IMR-90 (cell line): ENCODE measurements at regions not wholly inside any gene's neighbourhood (a gene's known extent, or its start where the extent isn't known, plus 50 kb on each side); places are given as distances from the start of the nearest gene placed in this dataset.

ENCODE experiments used
- ATAC-seq: fragments of 200-7000 bp; cut with Tn5 transposase; 2 replicates; pipeline ENCODE4 v1.9.1; 2020; ENCODE audit warnings: low read depth, mild to moderate bottlenecking, moderate library complexity
- BruUV-seq: library from RNA; stranded (reverse); fragments of 400-500 nt; replicated peaks from 2 replicates; lab custom pipeline; 2021; lab: Mats Ljungman, UMichigan
- CTCF ChIA-PET: fragments of 300-600 bp; formaldehyde crosslinking; extraction: SDS; loops from one replicate; lab custom pipeline; 2021; ENCODE audit warnings: antibody characterized with exemption; lab: Yijun Ruan, JAX
- POLR2A ChIA-PET: fragments of 300-600 bp; sonication (Branson Sonifier 250); formaldehyde crosslinking; loops from one replicate; lab custom pipeline; 2022; ENCODE audit warnings: antibody characterized with exemption; ENCODE audit not compliant: unreplicated experiment; lab: Charles Lee
- DNase-seq: peaks from one replicate; pipeline ENCODE4 v3.0.0; 2013
- H2AFZ ChIP-seq: replicated peaks from 2 replicates; pipeline ENCODE3; 2013; ENCODE audit warnings: low read length, mild to moderate bottlenecking; ENCODE audit not compliant: poor library complexity
- H2AK5ac ChIP-seq: 2 replicates; pipeline ENCODE4 v1.6.1; 2013; ENCODE audit warnings: low read depth, low read length, inconsistent platforms
- H2AK9ac ChIP-seq: replicated peaks from 2 replicates; pipeline ENCODE3; 2013; ENCODE audit warnings: mild to moderate bottlenecking, low read depth, low read length, moderate library complexity; ENCODE audit not compliant: poor library complexity
- H2BK120ac ChIP-seq: 2 replicates; pipeline ENCODE4 v1.6.1; 2013; ENCODE audit warnings: low read depth, low read length, inconsistent platforms
- H2BK15ac ChIP-seq: 3 replicates; pipeline ENCODE4 v1.6.1; 2013; ENCODE audit warnings: low read depth, low read length, inconsistent platforms
- H2BK20ac ChIP-seq: 2 replicates; pipeline ENCODE4 v1.6.1; 2013; ENCODE audit warnings: low read depth, mild to moderate bottlenecking, inconsistent platforms, low read length, moderate library complexity
- H2BK5ac ChIP-seq: 2 replicates; pipeline ENCODE4 v1.6.1; 2013; ENCODE audit warnings: mild to moderate bottlenecking, low read depth, low read length, inconsistent platforms; ENCODE audit not compliant: poor library complexity, severe bottlenecking
- H3K14ac ChIP-seq: replicated peaks from 2 replicates; pipeline ENCODE4 v1.6.1; 2013; ENCODE audit warnings: low read depth, low read length, inconsistent platforms
- H3K18ac ChIP-seq: 2 replicates; pipeline ENCODE4 v1.6.1; 2013; ENCODE audit warnings: low read depth, low read length, control low read depth
- H3K23ac ChIP-seq: 2 replicates; pipeline ENCODE4 v1.6.1; 2013; ENCODE audit warnings: low read depth, low read length, inconsistent platforms
- H3K27ac ChIP-seq: 2 replicates; pipeline ENCODE4 v1.5.1; 2013; ENCODE audit warnings: mild to moderate bottlenecking, control low read depth, low read length; ENCODE audit not compliant: insufficient read depth
- H3K27me3 ChIP-seq: 2 replicates; pipeline ENCODE4 v1.6.1; 2013; ENCODE audit warnings: low read length; ENCODE audit not compliant: control insufficient read depth, insufficient read depth
- H3K36me3 ChIP-seq: 2 replicates; pipeline ENCODE4 v1.6.1; 2013; ENCODE audit warnings: low read length, mixed read lengths; ENCODE audit not compliant: control insufficient read depth, insufficient read depth
- H3K4ac ChIP-seq: 2 replicates; pipeline ENCODE4 v1.6.1; 2013; ENCODE audit warnings: low read depth, low read length, inconsistent platforms
- H3K4me1 ChIP-seq: 2 replicates; pipeline ENCODE4 v1.6.1; 2013; ENCODE audit warnings: low read length, mixed read lengths; ENCODE audit not compliant: control insufficient read depth, insufficient read depth
- H3K4me2 ChIP-seq: 2 replicates; pipeline ENCODE4 v1.6.1; 2013; ENCODE audit warnings: low read depth, mild to moderate bottlenecking, control low read depth, low read length, moderate library complexity
- H3K4me3 ChIP-seq: 2 replicates; pipeline ENCODE4 v1.5.1; 2013; ENCODE audit warnings: low read depth, mild to moderate bottlenecking, control low read depth, low read length, moderate library complexity; ENCODE audit not compliant: insufficient read depth
- H3K56ac ChIP-seq: 2 replicates; pipeline ENCODE4 v1.6.1; 2013; ENCODE audit warnings: low read length, inconsistent platforms; ENCODE audit not compliant: insufficient read depth; ENCODE audit errors: extremely low read depth
- H3K79me1 ChIP-seq, 2 experiments: 2 replicates each; pipeline ENCODE4 v1.6.1; 2013; ENCODE audit warnings: low read length in 2 of 2, inconsistent platforms in 1 of 2, low read depth in 1 of 2
- H3K9ac ChIP-seq: 2 replicates; pipeline ENCODE4 v1.6.1; 2013; ENCODE audit warnings: low read depth, low read length, control low read depth
- H3K9me1 ChIP-seq: 2 replicates; pipeline ENCODE4 v1.6.1; 2013; ENCODE audit warnings: low read length, inconsistent platforms; ENCODE audit not compliant: insufficient read depth
- H3K9me3 ChIP-seq: 2 replicates; pipeline ENCODE4 v1.6.1; 2013; ENCODE audit warnings: low read length; ENCODE audit not compliant: control insufficient read depth, insufficient read depth
- H4K20me1 ChIP-seq: 2 replicates; pipeline ENCODE4 v1.6.1; 2013; ENCODE audit warnings: low read length, inconsistent platforms; ENCODE audit not compliant: insufficient read depth
- H4K5ac ChIP-seq: 2 replicates; pipeline ENCODE4 v1.6.1; 2013; ENCODE audit warnings: mild to moderate bottlenecking, low read depth, low read length, control low read depth
- H4K8ac ChIP-seq, 2 experiments: 2 replicates each; pipeline ENCODE4 v1.6.1; 2013; ENCODE audit warnings: low read depth in 2 of 2, low read length in 2 of 2, control low read depth in 1 of 2, inconsistent platforms in 1 of 2
- H4K91ac ChIP-seq: 2 replicates; pipeline ENCODE4 v1.6.1; 2013; ENCODE audit warnings: low read depth, low read length, inconsistent platforms; ENCODE audit not compliant: insufficient read depth
- CEBPB ChIP-seq: IDR thresholded peaks from 2 replicates; pipeline ENCODE4 v1.6.1; 2012; ENCODE audit warnings: low read depth, low read length, improper control_type of control experiment
- CHD1 ChIP-seq: IDR thresholded peaks from 2 replicates; pipeline ENCODE4 v1.6.1; 2012; ENCODE audit warnings: low read depth, low read length, improper control_type of control experiment
- ELK1 ChIP-seq: fragments of 150-350 bp; IDR thresholded peaks from 2 replicates; pipeline ENCODE4 v1.6.1; 2016; ENCODE audit warnings: low read depth, mild to moderate bottlenecking, low read length, moderate library complexity, borderline replicate concordance
- RCOR1 ChIP-seq: IDR thresholded peaks from 2 replicates; pipeline ENCODE4 v1.6.1; 2012; ENCODE audit warnings: mild to moderate bottlenecking, low read length, improper control_type of control experiment; ENCODE audit not compliant: insufficient replicate concordance
- RFX5 ChIP-seq: IDR thresholded peaks from 2 replicates; pipeline ENCODE4 v1.8.0; 2012; ENCODE audit warnings: low read depth, mild to moderate bottlenecking, low read length, moderate library complexity
- SMC3 ChIP-seq: fragments of 150-350 bp; IDR thresholded peaks from 2 replicates; pipeline ENCODE4 v1.6.1; 2016; ENCODE audit warnings: low read depth, mild to moderate bottlenecking, antibody characterized with exemption, low read length, moderate library complexity
- USF2 ChIP-seq: fragments of 150-350 bp; IDR thresholded peaks from 2 replicates; pipeline ENCODE4 v1.6.1; 2017; ENCODE audit warnings: mild to moderate bottlenecking, antibody characterized with exemption, low read length, low read depth
- WGBS, 2 experiments: methylation state at CpG; one replicate each; pipeline versions ENCODE4 v1.1.5 to v1.1.7; 2013; ENCODE audit warnings: missing lambda C conversion rate in 2 of 2; ENCODE audit not compliant: insufficient read length in 1 of 2; ENCODE audit errors: extremely low coverage in 2 of 2; 5-methylcytosine and 5-hydroxymethylcytosine counted together
- dilution Hi-C: fragments of 300-500 bp; cut with HindIII; formaldehyde crosslinking; loops from one replicate; pipeline ENCODE4 v1.14.3; 2018; ENCODE audit warnings: low sequenced_read_pairs; ENCODE audit not compliant: unreplicated experiment
- in situ Hi-C: fragments of 300-500 bp; cut with MboI; formaldehyde crosslinking; loops from 3 replicates; pipeline ENCODE4 v1.14.3; 2019; ENCODE audit warnings: low sequenced_read_pairs, inconsistent platforms, mixed read lengths
- intact Hi-C: fragments of 100-400 bp; cut with micrococcal nuclease; formaldehyde crosslinking; loops from 2 replicates; pipeline ENCODE4 v1.10.0; 2022

GRCh38 chr9:102855641-102856040 lies 139.5 kb upstream of the CYLC2 start:
- Histone ChIP-seq H4K91ac (no peak overlapping the region), H3K23ac (no peak overlapping the region), H2BK15ac (no peak overlapping the region), H2BK120ac (no peak overlapping the region), H3K4ac (no peak overlapping the region), H3K4me2 (no peak overlapping the region), H2AFZ (no peak overlapping the region), H3K56ac (no peak overlapping the region), H3K9ac (no peak overlapping the region), H3K36me3 (no peaks in the 10 kb centered on the region), H2BK5ac (no peak overlapping the region), H3K9me3 (peaks cover 2% of the 10 kb centered on the region; the same call in 1 of the 2 replicates), H3K4me3 (no peak overlapping the region), H3K4me1 (no peaks in the 10 kb centered on the region), H4K5ac (no peak overlapping the region), H3K27me3 (no peaks in the 10 kb centered on the region), H3K18ac (no peak overlapping the region), H3K14ac (no peak overlapping the region), H3K9me1 (no peaks in the 10 kb centered on the region), H2BK20ac (no peak overlapping the region), H4K20me1 (no peaks in the 10 kb centered on the region), H2AK5ac (no peak overlapping the region), H3K27ac (no peak overlapping the region), H2AK9ac (no peak overlapping the region), H4K8ac (no peak overlapping the region), H3K79me1 (no peaks in the 10 kb centered on the region)
- no peak for ATAC-seq
- WGBS, 2 experiments: no CpG with 5 or more reads among the region's 2 CpGs
- DNase-seq: no peak
- ChIA-PET POLR2A (no interaction called here), CTCF (no interaction called here)
- BruUV-seq: no TSS peak
- TF ChIP-seq RFX5 (no peak), SMC3 (no peak), ELK1 (no peak), RCOR1 (no peak), CHD1 (no peak), CEBPB (no peak), USF2 (no peak)
- in situ Hi-C loops (no loop called here), dilution Hi-C loops (no loop called here), intact Hi-C loops (no loop called here)
